Uterus (tissue), 2 donors: ENCODE measurements at regions not wholly inside any gene's neighbourhood (a gene's known extent, or its start where the extent isn't known, plus 50 kb on each side); places are given as distances from the start of the nearest gene placed in this dataset.

Source experiments
- POLR2A ChIP-seq, 2 donors: fragments of 450-650 bp; IDR thresholded peaks; one replicate each; pipeline ENCODE4 v1.6.1; 2016; ENCODE audit warnings: antibody characterized with exemption in 2 of 2, mild to moderate bottlenecking in 1 of 2, moderate library complexity in 1 of 2
- TF ChIP-seq, protein P1 (sequence below), 4 experiments: fragments of 200-600 bp in 2 of 4; fragments of 450-650 bp in 2 of 4; sonication (generic) in 2 of 4; IDR thresholded peaks; one replicate each; pipeline ENCODE4 v1.5.1; 2016 to 2019; ENCODE audit warnings: antibody characterized with exemption in 4 of 4, mild to moderate bottlenecking in 2 of 4, moderate library complexity in 1 of 4

DNA sequence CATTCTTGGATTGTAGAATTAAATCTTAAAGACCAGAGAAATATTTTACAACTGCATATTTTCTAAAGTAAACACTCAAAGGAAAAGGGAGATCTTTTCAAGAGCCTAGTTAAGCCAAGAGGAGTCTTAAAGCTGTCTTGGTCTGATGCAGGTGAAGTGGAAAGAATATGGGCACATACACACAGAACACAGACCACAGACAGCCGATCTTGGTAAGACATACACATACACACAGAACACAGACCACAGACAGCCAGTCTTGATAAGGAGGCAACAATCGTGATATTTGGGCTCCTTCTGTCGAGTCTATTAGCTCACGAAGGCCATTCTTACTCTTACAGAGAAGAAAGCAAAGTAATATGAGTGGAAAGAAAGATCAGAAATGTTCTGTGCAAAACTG lies 1153.9 kb upstream of the TMPRSS15 start:
- TF ChIP-seq, protein P1, sequence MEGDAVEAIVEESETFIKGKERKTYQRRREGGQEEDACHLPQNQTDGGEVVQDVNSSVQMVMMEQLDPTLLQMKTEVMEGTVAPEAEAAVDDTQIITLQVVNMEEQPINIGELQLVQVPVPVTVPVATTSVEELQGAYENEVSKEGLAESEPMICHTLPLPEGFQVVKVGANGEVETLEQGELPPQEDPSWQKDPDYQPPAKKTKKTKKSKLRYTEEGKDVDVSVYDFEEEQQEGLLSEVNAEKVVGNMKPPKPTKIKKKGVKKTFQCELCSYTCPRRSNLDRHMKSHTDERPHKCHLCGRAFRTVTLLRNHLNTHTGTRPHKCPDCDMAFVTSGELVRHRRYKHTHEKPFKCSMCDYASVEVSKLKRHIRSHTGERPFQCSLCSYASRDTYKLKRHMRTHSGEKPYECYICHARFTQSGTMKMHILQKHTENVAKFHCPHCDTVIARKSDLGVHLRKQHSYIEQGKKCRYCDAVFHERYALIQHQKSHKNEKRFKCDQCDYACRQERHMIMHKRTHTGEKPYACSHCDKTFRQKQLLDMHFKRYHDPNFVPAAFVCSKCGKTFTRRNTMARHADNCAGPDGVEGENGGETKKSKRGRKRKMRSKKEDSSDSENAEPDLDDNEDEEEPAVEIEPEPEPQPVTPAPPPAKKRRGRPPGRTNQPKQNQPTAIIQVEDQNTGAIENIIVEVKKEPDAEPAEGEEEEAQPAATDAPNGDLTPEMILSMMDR (IDR thresholded peaks at IDR 0.05): no peak
- no peak for TF ChIP-seq POLR2A (IDR thresholded peaks at IDR 0.05)
